NCI-H2227 (cell line): ENCODE measurements at regions not wholly inside any gene's neighbourhood (a gene's known extent, or its start where the extent isn't known, plus 50 kb on each side); places are given as distances from the start of the nearest gene placed in this dataset.
A peak's percentile ranks its signal among the peaks of the same experiment; 100 is the strongest.
"Not testable (repeated sequence)": the region's sequence is repeated elsewhere in the genome, so short reads cannot be mapped to it uniquely, and the experiment has no call there.

Experiments
- DNase-seq: peaks from one replicate; lab custom pipeline; 2025; ENCODE audit not compliant: unreplicated experiment; lab: John Stamatoyannopoulos, UW

- DNase-seq: no peak
These were observed 146.7 kb upstream of the BNIP2 start for GRCh38 chr15:59835776-59836175.

- DNase-seq: no peak
These were observed 145.4 kb upstream of the BNIP2 start for GRCh38 chr15:59834528-59834927.

GRCh38 chr15:59833366-59833765 is 144.2 kb upstream of the BNIP2 start:
- peak; percentile 21 for DNase-seq

GRCh38 chr15:59830873-59831272 is 141.8 kb upstream of the BNIP2 start:
- DNase-seq: no peak

- DNase-seq: no peak
These were observed 141.0 kb upstream of the BNIP2 start for GRCh38 chr15:59830098-59830497.

- DNase-seq: no peak
These were observed 139.7 kb upstream of the BNIP2 start for GRCh38 chr15:59828861-59829260.

GRCh38 chr15:59828263-59828662 is 139.1 kb upstream of the BNIP2 start:
- DNase-seq: no peak

- DNase-seq: no peak
These were observed 136.8 kb upstream of the BNIP2 start for GRCh38 chr15:59825901-59826300.

- no peak for DNase-seq
These were observed 132.2 kb upstream of the BNIP2 start for GRCh38 chr15:59821286-59821685.

- DNase-seq: no peak
These were observed 130.0 kb upstream of the BNIP2 start for GRCh38 chr15:59819092-59819491.

- DNase-seq: no peak
These were observed 129.2 kb upstream of the BNIP2 start for GRCh38 chr15:59818336-59818735.

- no peak for DNase-seq
These were observed 128.7 kb upstream of the BNIP2 start for GRCh38 chr15:59817834-59818233.

GRCh38 chr15:59817053-59817452 is 127.9 kb upstream of the BNIP2 start:
- DNase-seq: no peak

- no peak for DNase-seq
These were observed 125.3 kb upstream of the BNIP2 start for GRCh38 chr15:59814409-59814808.

GRCh38 chr15:59812889-59813288 is 123.8 kb upstream of the BNIP2 start:
- DNase-seq: no peak

- peak; percentile 56 for DNase-seq
These were observed 123.2 kb upstream of the BNIP2 start for GRCh38 chr15:59812250-59812870.

GRCh38 chr15:59803293-59803966 is 114.3 kb upstream of the BNIP2 start:
- not testable (repeated sequence) for DNase-seq

GRCh38 chr15:59801649-59802048 is 112.5 kb upstream of the BNIP2 start:
- no peak for DNase-seq

GRCh38 chr15:59798605-59798917 is 109.4 kb upstream of the BNIP2 start:
- no peak for DNase-seq

GRCh38 chr15:59797756-59798604 is 108.9 kb upstream of the BNIP2 start:
- no peak for DNase-seq

- no peak for DNase-seq
These were observed 105.2 kb upstream of the BNIP2 start for GRCh38 chr15:59794229-59794886.

GRCh38 chr15:59792359-59792758 is 103.2 kb upstream of the BNIP2 start:
- DNase-seq: no peak
